Suppressor macrophage treated with lipopolysaccharide for 4 hours (primary cell): ENCODE measurements at regions not wholly inside any gene's neighbourhood (a gene's known extent, or its start where the extent isn't known, plus 50 kb on each side); places are given as distances from the start of the nearest gene placed in this dataset.

ENCODE experiments used
- DNase-seq: peaks from one replicate; pipeline ENCODE4 v3.0.0-alpha.2; 2020

DNA sequence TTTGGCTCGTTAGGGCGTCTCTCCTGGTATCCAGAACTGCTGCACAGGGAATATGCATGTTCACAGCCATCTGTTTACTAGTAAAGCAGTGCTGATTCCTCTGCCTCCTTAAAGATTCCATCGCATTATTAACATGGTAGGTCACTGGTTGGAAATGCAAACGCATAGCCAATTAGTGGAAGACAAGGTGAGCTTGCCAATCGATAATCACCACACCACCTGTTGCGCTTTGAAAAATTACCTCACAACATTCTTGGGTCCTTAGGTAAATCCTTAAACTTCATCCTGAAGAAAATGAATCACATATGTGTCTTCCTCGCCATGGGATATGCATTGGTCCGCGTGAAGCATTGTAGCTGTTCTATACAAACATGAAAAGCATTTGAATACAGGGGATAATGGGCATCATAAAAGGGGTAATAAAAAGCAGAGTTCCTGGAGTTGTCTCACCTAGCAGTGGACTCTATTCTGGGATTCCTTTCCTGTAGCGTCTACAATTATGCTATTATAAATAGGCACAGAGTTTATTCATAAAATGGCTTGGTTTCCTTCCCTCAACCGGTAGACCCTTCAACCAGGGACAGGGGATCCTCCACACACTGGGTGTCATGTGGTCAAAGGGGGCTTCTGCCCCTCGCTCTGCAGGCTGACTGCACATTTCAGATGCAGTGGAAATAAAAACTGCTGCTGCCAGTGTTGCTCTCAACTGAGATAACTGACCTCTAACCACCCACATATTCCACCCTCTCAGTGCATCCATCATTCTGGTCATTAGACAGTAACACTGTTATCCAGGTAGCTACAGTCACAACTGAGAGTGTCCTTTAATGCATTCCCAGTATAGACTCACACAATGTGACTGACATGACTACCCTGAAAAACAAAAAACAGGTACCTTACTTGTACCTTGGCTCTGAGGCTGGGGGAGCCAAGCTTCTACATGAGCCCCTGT is 389.2 kb upstream of the NFE2L3 start:
- DNase-seq = no peak

DNA sequence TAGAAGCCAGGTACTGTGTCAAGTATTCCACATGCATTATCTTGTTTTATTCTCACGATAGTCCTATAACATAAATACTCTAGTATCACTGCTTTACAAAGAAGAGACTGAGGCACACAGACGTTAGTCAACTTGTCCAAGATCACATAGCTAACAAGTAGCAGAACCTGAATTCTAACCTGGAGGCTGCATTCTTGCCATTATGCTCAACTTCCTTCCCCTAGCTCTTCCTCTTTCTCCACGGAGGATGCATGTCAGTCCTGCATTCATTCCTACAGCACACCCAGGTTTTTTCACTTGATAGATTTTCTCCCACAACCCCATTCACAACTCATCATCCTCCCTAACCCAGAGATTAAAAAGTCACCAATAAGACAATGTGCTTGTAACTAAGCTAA is 388.5 kb upstream of the NFE2L3 start:
- DNase-seq = no peak

DNA sequence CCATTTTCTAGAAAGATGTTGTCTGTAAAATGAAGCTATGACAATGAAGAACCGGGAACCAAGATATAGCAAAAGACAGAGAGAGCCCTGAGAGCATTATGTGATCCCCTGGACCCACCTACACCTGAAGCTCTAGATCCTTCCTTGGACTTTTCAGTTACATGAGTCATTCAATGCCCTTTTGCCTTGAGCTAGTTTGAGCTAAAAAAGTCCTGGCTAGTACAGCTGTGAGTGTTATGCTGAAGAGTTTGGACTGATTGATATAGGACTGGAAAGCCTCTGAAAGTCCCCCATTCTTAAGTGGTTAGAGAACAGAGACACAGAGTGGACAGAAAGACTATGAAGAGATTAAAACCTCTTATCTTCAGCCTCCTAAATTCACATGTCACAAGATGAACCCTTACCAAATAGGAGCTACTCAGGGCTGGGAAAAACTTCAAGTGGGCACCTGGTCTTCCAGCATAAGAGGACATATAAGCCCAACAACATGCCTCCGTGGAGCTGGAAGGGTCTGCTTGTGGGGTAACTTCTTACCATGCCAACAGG is 386.8 kb upstream of the NFE2L3 start:
- no peak for DNase-seq

DNA sequence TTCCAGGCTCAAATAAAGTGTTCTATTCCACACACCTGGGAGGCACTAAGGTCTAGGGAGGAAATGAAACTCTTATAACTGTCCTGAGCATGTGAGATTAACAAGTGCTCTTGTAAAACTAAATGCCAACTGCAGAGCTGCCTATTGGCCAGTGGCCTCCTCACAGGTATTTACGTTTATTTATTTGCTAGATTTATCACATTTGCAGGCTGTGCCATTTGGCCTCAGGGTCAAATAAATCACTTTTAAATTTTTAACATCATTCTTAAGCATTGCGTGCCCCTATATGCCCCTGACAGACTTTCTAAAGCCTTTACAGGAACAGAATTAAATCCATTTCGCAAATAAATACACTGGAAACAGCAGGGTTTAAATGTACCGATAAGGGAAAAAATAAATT is 381.8 kb upstream of the NFE2L3 start:
- no peak for DNase-seq

DNA sequence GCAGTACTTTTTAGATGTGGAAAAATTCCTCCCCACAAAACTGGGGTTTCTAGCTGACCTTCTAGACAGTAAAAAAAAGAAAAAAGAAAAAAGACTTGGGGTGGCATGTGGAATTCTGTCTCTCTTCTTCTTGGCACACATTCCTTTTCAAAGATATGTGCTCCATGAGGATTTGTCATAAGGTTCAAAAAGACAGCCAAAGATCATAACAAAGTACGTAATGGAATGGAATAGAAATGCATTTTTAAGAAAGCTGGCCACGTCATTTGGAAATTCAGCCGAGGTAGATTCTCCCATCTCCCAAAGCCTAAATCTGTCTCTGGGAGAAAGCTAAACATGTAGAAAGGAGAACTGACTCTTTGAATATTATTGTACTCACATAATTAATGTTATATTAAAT is 381.3 kb upstream of the NFE2L3 start:
- DNase-seq = no peak

DNA sequence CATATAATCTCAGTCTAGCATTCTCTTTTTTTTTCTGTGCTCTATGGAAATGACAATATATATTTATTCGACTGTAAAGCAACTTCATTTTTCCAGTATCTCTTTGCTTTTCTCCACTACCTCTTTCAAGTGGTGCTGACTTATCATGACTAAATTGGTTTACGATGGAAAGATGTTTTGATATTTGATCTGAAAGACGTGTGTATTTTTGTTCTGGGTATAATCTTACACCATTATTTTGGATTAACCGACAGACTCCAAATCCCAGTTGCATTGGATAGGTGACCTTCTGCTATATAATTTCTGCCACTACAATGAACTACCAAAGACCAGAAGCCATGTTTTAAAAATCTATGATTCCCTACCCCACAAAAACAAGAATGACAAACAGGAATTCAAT is 380.5 kb upstream of the NFE2L3 start:
- DNase-seq = no peak

DNA sequence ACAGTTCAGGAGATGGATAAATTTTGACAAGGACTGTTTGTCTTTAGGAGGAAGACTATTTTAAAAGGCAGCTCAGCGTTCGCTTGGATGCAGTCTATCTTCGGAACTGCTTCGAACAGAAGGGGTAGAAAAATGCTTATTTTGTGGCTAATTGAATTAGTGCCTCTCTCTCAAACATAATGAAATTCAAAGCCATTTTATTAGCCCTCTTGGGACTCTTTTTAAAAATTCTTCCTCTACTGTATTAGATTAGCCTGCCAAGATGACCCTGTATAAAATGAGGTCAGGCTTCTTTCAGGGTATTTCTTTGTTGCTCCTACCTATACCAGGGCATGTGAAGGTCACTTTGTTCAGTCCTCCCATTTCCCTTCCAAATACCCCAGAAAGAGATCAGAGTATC is 379.2 kb upstream of the NFE2L3 start:
- no peak for DNase-seq

DNA sequence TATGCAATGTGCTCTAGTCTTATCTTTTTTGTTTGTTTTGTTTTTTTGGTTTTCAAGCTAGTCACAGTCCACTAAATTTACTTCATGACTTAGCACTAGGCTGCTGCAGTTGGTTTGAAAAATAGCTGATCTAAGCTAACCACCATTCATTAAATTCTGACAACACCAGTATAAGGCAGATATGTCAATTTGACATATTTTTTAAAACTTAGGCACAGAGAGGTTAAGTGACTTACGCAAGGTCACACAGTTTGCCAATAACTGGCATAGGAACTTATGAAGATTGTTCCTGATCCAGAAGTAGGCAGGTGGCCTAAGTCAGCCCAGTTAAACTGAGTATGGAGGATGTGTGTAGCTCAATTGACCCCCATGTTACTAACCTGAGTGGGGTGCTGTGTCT is 377.3 kb upstream of the NFE2L3 start:
- no peak for DNase-seq

DNA sequence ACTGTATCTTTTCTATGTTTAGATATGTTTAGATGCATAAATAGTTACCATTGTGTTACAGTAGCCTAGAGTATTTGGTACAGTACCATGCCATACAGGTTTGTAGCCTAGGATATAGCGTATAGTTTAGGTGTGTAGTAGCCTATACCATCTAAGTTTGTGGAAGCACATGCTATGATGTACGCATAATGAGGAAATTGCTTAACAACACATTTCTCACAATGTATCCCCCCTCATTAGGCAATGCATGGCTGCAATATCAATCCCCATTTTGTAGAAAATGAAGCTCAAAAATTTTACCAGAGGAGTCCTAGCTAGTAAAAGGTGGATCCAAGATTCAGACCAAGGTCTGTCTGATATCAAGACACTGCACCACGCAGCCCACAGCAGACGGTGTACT is 376.4 kb upstream of the NFE2L3 start:
- no peak for DNase-seq

DNA sequence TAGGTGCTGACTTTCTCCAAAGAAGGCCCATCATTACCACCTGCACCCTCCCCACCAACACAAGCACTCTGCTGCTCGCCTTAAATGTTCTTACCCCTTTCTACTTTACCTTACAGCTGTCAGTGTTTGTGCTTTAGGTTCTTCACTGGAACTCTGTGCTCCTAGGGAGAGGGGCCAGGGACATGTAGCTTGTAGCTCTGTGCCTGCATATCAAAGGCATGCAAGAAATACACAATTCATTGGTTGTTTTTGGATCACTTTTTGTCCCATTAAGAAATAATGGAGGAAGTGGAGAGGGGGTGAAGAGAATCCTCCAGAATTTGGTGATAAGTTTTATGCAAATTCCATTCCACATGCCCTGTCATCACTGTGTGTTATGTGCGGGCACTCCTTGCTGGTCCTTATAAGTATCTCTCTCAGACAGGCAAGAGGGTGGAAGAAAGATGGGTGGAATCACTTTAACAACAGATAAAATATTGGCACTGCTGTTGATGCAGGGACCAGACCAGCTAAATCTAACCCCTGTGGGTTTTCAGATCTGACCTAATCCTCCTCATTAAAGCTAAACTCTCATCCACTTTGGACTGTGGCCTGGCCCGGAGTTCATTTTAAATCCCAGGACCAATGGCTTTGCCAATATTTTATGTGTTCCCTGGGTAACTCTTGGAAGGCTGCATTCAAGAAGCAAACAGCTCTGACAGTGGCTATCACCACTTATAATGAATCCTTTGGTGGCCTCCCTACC is 375.8 kb upstream of the NFE2L3 start:
- DNase-seq = no peak

DNA sequence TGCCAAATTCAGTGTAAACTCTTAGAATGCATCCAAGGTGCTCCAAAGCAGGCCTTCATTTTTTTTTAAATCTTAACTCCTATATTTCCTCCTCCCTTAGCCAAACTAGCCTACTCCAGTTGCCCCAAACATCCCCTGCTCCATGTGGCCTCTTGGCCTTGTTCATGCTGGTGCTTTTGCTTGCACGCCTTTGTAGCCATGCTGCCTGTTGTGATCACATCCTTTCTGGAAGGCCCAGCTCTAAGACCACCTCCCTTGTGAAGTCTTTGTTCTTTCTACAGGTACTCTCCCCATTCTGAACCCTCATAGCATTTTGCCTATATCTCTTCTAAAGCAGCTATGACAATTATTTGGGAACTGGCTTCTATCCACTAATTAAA is 375.3 kb upstream of the NFE2L3 start:
- no peak for DNase-seq

DNA sequence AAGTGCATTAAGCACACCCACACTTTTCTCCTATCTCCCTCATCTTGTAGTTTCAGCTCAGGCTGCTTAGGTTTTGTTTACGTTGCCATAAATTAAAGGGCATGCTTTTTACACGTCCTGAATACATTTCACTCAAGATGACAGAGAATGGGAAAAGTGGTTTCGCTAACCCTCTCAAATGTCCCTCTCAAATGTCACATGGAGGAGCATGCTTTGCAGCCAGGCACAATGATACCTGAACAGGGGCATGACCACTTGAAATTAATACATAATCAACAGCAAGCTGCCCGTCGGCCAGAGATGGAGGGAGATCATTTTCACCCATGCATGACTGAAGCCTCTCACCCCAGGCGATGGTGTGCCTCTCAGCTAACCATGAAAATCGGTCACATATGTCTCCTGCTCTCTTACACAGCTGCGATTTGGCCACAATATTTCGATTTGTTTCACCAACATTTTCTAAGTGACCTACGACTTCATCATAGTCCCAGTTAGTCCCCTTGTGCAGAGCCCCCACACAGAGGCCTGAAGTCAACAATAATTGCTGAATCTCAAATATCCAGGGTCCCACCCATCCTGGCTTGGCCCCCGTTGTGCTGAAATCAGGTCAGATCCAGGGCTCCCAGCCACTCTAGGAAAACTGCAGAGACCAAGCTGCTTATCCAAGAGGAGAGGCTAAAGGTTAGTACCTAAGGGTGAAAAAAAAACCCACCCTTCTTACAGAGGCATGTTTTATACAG is 373.9 kb upstream of the NFE2L3 start:
- DNase-seq = no peak

DNA sequence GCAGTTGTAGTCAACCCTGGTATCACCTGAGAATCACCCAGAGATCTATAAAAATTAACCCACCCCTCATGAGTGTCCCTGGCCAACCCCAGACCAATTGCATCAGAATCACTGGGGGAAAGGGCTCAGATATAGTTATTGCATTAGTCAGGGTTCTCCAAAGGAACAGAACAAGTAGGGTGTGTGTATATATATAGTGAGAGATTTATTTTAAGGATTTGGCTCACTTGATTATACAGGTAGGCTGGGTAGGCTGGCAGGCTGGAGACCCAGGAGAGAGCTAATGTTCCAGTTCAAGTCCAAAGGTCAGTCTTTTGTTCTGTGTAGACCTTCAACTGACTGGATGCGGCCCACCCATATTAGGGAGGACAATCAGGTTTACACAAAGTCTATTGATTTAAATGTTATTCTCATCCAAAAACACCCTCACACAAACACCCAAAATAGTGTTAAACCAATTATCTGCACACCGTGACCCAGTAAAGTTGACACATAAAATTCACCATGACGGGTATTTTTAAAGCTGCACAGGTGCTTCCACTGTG is 372.9 kb upstream of the NFE2L3 start:
- no peak for DNase-seq

DNA sequence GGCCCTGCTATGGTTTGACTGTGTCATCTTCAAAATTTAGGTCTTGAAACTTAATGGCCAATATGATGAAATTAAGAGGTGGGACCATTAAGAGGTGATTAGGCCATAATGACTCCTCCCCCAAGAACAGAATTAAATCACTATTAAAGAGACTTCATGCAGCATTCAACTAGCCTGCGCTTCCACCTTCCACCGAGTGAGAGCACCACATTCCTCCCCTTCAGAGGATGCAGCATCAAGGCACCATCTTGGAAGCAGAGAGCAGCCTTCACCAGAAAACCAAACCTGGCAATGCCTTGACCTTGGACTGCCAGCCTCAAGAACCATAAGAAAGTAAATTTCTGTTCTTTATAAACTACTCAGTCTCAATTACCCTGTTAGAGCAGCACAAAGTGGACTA is 371.1 kb upstream of the NFE2L3 start:
- DNase-seq = no peak

DNA sequence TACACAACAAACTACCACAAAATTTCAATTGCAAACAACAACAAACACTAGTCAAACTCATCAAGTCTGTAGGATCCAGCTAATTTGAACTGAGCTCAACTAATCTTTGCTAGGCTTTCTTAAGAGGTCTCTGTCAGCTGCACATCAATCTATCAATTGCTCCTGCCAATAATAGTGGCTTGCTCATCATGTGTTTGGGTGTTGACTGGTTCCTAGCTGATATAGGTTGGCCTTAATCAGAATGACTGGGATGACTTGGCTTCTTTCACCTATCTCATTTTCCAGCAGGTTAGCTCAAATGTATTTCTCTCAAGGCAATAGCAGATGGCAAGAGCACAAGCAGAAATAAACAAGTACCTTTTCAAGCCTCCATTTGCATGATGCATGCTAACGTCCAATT is 370.3 kb upstream of the NFE2L3 start:
- DNase-seq = no peak

DNA sequence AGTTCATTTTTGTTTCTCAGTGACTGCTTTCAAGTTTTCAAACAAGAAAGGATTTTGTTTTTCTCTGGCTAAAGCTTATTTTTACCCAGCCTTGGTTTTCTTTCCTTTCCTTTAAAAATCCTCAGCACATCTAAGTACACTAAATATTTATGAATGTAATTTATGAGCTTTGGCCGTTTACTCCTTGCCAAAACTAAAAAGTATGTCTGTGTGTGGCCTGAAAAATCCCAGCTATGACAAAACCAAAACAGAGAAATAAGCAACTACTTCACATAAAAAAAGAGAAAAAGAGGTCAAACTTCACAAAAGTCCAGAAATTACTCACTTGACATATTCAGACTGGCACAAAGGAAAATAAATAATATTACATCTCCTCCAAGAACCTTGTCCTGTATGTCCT is 365.1 kb upstream of the NFE2L3 start:
- no peak for DNase-seq

DNA sequence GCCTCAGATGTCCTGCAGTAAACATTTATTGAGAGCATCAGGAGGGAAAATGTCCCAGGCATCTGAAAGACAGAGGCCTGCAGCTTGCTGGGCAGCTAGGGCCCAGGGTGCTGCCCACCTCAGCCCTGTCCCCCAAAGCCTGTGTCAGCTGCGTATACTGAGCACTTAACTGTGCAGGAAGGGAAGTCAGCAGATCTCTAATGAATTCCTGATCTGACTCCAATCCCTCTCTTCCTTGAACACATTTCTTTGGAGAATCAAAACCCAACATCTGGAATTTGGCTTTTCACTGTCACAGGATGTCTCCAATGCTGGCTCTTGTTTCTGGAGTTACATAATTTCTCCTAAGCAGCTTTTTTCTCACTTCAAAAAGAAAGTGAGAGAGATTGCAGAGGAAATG is 364.7 kb upstream of the NFE2L3 start:
- DNase-seq = no peak

DNA sequence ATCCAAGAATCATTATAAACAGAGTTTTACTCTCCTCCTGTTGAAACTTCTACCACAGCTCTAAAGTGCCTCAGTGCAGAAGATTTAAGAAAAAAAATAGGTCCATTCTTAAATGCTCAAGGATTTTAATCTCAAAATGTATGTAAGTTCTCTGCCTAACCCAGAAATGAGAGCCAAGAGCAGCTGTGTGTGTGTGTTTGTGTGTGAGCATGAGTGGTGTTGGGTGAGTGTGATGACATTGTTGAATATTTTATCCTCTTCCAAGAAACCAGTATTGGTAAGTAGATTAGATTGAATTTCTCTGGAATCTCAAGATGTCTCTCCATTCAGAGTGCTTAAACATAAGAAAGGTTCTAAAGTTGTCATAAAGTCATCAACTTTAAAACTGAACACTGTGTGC is 363.6 kb upstream of the NFE2L3 start:
- no peak for DNase-seq

DNA sequence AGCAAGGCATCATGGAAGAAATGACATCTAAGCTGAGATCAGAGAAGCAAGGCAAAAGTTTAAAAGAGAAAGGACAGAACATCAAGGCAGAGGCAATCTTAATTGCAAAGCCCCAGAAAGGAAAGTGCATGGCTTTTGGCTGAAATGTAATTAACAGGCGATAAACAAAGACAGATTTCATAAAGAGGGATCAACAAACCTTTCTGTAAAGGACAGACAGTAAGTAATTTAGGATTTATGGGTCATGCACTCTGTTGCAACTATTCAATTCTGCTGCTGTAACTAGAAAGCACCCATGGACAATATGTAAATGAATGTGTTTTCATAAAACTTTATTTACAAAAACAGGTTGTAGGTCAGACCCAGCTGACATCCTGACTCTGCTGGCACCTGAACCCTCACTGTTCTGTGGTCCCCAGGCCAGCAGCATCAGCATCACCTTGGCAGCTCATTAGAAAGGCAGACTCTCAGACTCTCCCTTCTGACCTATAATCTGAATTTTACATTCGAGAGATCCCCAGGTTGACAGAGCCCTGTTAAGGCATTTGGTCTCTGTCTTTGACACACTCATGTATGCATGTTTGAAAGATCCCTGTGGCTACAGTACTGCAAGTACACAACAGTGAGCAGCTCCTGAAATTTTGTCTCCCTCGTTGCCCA is 362.9 kb upstream of the NFE2L3 start:
- DNase-seq = no peak

DNA sequence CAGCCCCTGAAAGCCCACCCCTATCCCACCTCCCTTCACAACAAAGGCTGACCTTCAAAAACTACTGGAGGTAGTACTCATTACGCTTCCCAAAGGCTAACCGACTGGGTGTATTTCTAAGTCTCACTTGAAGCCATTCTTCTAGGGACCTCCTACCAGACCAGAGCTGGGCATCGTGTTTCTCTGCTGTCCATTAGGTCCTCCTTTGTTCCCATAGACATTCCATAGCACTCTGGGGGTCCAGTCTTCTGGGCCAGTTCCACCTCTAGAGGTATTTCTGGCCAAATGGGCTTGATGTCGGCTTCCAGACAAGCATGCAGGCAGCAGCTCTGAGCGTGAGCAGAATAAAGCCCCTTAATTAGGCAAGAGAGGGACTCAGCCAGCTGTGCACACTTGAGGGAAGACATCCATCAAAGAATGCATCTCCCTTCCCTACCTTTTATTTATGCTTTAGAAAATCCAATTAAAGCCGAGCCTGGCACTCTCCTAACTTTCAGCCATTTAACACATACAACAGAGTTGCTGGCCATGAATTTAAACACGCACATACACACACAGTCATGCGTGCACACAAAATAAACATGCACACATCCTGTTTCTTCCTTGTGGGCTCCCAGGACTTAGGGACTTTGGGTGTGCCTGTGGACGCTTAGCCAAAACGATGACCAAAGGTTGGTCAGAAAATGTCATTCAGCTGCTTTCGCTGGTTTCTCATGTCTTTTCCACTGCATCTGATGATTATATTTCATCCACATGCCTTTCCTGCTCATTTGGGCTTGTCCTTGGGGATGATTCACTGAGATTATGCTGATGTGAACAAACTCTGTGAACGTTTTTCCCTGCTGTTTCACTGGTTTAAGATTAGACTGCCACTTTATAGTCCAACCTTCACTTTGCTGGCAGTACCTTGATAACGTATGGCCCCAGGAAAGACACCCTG is 362.0 kb upstream of the NFE2L3 start:
- DNase-seq = no peak

DNA sequence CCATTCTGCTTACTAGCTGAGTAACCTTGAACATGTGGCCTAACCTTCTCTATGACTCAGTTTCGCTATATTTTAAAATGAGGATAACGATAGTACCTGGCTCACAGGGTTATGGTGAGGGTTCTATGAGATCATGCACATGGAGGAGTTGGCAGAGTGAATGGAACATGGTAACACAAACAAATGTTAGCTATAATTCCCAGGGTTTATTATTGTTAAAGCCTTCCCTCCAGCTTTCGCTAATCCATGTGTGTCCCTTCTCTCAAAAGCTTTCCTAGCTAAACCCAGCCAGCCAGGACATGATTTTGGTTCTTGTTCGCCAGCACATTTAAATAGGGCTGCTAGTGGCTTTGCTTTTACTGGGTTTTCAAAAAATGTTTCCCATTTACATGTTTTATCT is 361.0 kb upstream of the NFE2L3 start:
- no peak for DNase-seq
